Stimulated activated CD4-positive, alpha-beta T cell treated with anti-CD3 and anti-CD28 coated beads, TNF-alpha, amount 100 ng/mL, for 1 hour (primary cell): ENCODE measurements at regions not wholly inside any gene's neighbourhood (a gene's known extent, or its start where the extent isn't known, plus 50 kb on each side); places are given as distances from the start of the nearest gene placed in this dataset.

ENCODE experiments used
- DNase-seq, 3 donors: peaks; one replicate each; pipeline ENCODE4 v3.0.0-alpha.2; 2020; ENCODE audit warnings: low read depth in 3 of 3, low spot score in 1 of 3

DNA sequence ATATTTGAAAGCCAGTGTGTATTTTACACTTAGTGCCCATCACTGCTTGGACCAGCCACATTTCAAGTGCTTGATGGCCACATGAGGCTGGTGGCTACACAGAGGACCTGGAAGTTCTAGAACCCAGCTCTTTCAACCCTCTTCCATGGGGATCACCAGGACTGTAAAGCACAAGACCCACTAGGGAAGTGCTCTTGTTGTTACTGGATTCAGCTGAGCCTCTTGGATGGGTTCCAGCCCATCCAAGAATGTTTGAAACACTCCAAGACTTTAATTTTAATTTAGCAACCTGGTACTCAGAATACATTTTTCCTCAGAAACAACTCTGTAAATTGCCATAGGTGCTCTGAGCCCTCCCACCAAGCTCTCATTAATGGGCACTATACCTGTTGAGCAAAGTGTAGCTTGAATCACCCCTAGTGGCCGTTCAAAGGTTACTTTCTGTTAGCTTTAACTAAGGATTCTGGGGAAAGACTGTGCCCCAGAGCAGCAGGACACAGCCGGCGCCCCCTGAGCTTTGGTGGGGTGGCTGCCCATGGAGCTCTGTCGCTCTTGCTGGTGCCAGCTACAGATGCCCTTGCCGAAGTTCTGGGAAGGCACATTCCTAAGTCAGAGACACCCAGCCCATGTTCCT lies 212.4 kb downstream of the HSD17B3 start:
- DNase-seq = no peak

- DNase-seq = no peak
Measured at GRCh38 chr9:96088510-96088909, 213.0 kb downstream of the ERCC6L2 start.

DNA sequence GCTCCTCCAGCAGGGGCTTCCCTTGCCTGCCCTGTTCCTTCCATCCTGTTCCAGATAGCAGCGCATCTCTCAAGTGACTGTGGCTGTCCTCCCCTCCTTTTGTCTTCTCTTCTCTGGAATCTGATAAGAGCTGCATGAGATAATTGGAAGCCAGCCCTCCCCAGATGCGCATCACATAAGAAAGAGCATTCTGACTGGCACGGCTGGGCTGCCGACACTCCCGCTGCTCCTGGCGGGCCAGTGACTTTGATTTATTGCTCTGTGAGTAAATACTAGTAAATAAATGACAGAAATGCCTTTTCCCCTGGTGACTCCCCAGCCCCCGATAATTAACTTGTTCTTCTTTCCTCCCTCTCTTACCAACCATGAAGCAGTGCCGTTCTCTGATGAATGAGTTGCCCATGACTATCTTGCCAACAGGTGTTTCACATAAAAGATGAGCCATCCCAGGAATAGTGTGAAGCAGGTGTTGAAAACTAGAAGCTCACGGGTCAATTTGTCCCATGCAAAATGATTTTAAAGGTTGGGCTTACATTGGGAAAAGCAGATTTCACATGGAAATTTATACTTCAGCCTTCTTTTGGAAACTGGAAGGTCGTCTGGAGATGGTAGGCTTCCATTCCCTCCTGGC lies 212.3 kb downstream of the ERCC6L2 start:
- DNase-seq = no peak

GRCh38 chr9:96086936-96087571 lies 211.6 kb downstream of the ERCC6L2 start:
- no peak for DNase-seq

DNA sequence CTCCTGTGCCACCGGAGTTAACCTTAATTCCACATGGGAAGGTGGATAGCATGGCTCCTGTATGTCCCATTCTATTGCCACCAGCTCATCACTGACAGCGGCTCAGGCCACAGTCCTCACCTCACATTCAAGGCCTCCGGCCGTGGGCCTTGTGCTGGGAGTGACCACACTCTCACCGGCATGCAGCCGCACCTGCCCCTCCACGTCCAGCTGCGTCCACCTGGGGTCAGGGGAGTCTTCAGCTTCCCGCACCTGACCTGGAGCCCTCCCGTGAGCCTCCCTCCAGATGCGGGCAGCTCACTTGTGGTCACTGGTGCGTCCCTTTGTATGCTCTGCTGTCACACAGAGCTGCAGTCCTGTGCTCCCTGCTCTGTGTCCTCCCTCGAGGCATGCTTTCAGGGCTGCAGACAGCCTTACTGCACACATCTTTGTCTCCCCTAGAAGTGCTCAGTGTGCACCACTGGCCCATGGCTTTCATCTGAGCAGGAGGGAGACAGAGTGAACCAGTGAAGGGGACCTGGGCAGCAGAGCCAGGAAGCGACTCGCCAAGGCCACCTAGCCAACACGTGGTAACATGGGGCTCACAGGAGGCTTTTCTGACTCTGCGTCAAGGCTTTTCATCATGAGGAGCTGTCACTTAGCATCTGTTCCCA lies 210.1 kb downstream of the ERCC6L2 start:
- DNase-seq = no peak

GRCh38 chr9:96084331-96084734 lies 208.8 kb downstream of the ERCC6L2 start:
- no peak for DNase-seq

- no peak for DNase-seq
Measured at GRCh38 chr9:96082516-96083232, 207.2 kb downstream of the ERCC6L2 start.

- no peak for DNase-seq
Measured at GRCh38 chr9:96080364-96080763, 204.9 kb downstream of the ERCC6L2 start.

DNA sequence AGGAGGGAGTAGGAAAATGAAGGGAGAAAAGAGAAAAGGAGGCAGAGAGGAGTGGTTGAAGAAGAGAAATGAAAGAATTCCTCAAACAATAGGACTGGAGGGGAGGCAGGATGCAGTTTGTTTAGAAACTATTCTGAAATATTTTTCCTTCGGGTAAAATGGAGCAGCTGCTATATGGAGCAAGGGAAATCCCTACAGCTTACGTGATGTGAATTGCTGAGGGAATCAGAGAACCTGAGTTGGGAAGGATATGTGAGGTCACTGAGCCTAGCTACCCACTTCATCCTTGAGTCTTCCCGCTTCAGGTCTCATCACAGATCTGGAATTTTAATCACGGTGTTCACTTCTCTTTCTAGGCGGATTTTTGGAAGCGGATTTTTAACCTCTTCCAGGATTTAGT lies 204.3 kb downstream of the ERCC6L2 start:
- no peak for DNase-seq

DNA sequence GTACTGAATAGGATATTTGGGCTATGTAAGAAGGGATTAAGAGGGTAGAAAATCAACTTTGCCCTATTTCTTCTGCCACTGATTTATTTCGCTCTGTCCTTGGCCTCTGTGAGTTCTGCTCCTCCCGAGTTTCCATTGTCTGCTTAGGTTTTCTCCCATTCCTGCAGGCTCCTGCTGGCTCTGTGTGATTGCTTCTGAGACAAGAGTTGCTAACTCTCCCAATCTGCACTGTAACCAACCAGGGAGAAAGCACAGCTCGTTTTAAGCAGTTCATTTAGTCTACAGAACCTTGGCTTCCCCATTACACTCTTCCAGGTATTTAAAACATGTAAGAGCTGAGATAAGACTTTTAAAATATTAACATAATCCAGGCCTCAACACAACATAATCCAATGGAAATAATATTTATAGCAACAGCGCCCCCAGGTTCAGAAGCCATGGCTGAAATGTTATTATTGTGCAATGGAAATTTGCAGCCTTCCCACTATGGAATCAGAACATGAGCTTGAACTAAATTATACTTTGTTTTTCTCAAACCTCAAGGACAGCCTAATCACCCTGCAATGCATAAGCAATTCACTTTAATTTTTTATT lies 203.5 kb downstream of the ERCC6L2 start:
- no peak for DNase-seq

GRCh38 chr9:96075757-96076156 lies 200.3 kb downstream of the ERCC6L2 start:
- DNase-seq = no peak

- no peak for DNase-seq
Measured at GRCh38 chr9:96075111-96075510, 199.6 kb downstream of the ERCC6L2 start.

DNA sequence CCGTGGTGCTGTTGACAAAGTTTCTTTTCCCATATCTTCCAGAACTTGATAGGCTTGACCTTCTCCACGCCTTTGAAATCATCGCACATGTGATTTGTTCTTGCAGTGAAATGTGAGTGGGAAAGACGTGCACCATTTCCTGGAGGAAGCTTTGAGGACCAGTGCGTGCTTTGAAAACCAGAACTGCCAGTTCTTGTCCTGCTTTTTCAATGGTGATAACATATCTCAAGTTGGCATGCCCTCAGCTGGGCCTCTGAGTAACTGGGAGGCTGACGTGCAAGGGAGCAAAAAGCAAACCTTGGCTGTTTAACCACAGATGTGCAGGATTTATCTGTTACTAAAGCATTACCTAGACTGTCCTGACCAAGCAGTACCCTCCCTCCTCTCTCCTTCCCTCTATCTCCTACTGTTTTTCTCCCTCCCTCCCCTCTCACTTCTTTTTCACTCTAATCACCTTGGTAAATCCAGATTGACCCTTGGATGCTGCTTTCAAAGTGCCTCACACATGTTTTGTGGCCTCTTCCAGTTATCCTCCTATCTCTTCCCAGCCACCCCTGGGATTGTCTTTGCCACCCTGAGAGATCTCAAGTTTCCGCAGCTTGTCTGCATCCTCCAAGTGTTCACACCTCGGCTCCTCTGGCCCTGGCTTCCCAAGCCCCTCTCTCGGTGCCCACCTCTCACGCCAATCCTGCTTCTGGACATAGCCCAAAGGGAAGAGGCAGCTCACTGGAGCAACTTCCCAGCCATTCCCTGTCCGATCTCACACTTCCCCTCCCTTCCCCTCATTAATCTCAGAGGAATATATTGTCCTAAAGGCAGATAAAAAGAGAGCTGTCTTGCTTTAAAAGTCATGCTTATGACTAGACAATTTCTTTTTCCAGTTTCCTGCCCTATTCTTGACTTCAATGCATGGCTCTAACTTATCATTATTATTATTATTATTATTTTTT lies 198.3 kb downstream of the ERCC6L2 start:
- DNase-seq = no peak

- DNase-seq = no peak
Measured at GRCh38 chr9:96072930-96073329, 197.4 kb downstream of the ERCC6L2 start.

GRCh38 chr9:96071815-96072124 lies 196.3 kb downstream of the ERCC6L2 start:
- DNase-seq = no peak

DNA sequence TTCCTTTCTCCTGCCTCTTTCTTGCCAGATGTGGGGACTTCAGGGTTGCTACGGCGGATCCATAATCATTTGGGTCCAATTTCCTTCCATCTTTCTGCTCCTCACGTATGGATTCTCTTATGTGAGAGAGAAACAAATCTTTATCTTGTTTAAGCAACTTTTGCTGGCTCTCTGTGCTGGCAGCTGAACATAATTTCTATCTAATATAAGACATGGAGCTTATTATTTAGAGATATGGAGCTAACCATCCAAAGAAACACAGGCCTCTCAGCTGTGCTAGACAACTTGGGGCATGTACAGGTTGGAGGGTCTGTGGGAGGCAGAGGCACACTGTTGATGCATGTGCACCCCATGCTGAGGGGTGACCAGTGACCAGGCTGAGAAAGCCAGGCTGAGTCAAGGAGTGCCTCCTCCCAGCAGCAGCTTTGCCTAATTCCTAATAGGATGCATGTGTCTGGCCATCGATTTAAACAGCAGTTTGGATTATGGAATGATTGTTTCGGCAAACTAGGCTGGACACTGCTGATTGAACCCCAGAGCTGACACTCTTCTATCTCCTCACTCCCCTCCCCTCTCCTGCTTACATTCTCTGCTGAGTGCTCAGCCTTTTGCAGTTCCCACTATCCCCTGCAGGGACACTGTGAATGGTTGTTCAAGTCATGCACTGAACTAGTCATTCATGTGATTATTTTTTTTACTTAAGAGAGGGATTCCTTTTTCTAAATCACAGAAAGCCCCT lies 195.8 kb downstream of the ERCC6L2 start:
- no peak for DNase-seq

DNA sequence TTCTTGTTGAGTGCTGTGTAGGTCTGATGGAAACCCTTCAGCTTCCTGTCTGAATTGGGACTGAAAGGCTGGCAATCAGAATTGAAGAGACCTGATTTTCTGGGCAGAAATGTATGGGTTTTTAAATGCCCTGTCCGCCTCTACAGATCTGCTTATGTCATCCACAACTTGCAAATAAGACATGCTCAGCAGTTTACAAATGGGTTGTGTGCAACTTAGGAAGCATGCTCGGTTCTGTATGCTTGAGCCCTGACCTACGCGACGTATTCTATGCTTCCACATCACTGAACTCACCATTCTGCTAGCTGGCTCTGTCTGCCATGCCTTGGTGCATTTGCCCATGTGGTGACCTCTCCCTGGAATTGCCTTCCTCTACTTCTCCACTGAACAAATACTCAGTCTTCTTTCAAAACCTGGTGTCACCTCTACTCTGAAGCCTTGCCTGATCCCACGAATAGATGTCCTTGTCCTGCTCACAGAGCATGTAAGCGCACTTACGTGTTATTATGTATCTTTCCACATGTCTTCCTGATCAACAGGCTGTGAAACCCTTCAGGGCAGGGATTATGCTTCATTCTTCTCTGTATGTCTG lies 194.2 kb downstream of the ERCC6L2 start:
- DNase-seq = no peak

- DNase-seq = no peak
Measured at GRCh38 chr9:96068511-96068910, 193.0 kb downstream of the ERCC6L2 start.

GRCh38 chr9:96067600-96067999 lies 192.1 kb downstream of the ERCC6L2 start:
- DNase-seq = no peak
